CD4-positive, alpha-beta T cell treated with Interleukin-2 at 100 ng/mL for 4 hours (primary cell): ENCODE measurements at regions not wholly inside any gene's neighbourhood (a gene's known extent, or its start where the extent isn't known, plus 50 kb on each side); places are given as distances from the start of the nearest gene placed in this dataset.

ENCODE experiments used
- DNase-seq: peaks from one replicate; pipeline ENCODE4 v3.0.0-alpha.2; 2020; ENCODE audit warnings: low spot score

- DNase-seq = no peak
Observed at GRCh38 chr9:4435197-4435596, 55.1 kb upstream of the SLC1A1 start.

- DNase-seq = no peak
Observed at GRCh38 chr9:4433379-4433778, 56.9 kb upstream of the SLC1A1 start.

DNA sequence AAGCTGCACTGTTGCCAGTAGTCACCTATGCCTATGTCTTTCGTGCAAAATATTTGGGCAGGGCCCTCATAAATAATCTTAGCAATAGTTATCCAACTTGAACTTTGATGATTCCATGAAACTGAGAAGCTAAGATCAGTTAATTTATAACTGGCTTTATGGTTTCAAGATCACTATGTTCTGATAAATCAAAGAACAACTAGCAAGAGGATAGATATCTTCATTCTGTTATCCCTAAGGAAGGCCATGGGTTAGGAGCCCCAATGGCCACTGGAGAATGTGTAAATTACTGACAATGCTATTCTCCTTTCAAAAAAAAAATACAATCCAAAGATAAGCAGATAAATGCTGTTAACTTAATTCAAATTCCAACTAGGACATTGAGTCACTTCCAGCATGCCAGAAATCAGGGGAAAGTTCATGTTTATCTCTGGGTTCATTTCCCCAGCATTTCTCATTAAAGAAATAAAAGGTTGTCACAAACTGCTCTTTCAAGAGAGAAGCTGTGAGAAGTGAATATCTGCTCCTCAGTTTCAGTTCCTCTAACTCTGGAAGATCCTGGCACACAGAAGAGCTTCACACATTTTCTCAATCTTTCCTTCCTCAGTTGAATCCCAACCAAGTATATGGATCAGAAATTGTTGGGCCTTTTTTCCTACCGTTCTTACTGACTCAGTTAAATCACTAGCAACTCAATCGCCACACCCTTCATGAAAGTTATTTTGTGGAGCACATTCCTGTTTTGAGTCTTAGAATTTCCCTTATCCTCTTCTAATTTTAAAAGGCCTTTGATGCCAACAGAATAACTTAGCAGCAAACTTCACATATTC is 59.6 kb upstream of the SLC1A1 start:
- no peak for DNase-seq

DNA sequence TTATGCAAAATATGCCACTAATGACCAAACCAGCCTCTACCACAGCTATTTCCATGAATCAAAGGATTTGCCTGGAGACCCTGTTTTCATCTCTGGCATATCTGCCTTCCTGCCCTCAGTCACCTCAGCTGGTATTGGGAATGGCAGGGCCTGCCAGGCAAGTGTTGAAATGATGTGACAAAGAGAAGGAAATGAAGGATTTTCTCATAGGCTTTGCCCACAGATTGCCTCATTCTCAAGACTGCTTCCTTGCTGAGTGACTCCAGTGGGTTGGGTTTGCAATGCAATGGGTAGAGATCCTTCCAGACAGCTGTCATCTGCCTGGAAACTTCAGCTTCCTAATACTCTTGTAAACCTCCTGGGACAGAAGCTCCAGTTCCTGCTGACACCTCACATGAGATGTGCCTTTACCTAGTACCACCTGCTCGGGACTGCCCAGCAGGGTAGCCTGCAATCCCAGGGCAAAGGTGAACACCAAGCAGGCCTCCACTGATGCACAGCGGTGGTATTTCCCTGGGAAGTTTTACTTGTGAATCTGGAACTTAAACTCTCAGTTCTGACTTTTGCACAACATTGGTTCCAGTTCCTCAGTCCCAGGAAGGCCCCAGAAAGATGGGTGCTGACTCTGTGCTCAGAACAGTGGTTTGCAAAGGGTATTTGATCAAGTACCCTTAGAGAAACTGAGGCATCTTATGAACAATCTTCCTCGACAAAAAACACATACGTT is 64.8 kb upstream of the SLC1A1 start:
- DNase-seq = no peak

- DNase-seq = no peak
Observed at GRCh38 chr9:4424891-4425290, 65.4 kb upstream of the SLC1A1 start.

- no peak for DNase-seq
Observed at GRCh38 chr9:4424038-4424437, 66.2 kb upstream of the SLC1A1 start.

DNA sequence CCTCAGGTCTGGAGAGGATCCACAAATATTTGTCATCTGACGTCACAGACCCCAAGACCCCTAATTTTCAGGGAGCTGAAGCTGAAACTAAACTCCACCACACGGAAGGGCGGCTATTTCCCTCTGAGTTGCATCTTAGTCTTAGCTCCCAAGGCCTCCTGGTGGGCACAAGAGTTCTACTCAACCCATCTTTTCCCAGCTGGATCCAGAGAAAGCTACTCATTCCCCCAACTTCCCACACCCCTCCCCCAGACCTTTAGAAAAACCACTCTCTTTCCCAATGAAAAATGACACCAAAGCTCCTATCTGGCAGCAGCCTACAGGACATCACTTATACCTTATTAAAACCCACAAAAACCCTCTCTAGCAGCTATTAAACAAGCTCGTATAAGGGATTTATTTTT is 67.1 kb upstream of the SLC1A1 start:
- no peak for DNase-seq

DNA sequence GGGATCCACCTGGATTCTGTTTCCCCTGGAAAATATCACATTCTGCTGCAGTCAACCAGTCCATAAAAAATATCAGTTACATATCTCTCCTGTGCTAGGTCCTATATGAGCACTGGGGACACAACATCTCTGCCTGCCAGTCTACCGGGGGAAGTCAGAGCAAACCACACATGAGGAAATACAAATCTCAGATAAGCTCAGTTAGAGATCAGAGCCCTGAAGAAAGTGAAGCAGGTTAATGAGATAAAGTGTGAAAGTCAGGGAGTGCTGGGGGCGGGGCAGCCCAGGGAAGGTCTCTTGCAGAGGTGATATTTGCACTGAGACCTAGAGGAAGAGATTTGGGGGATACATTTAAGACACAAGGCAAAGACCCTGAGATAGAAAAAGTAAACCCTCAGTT is 67.8 kb upstream of the SLC1A1 start:
- no peak for DNase-seq

DNA sequence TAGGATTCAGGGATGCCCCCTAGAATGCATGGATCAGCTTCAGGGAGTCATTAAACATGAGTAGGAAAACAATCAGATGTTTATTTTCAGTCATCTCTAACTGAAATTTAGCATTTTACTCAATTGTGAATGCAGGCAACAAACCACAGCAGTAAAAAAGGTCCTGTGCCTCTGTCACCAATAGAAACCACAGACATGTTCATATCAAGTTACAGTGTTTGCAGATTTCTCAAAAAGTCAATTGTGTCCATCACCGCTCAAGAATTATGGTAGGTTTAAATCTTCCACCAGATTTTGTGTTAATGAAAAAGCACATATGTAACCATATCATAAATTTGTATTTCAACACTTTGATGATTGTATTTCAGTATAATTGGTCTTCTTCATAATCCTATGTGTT is 68.4 kb upstream of the SLC1A1 start:
- no peak for DNase-seq

DNA sequence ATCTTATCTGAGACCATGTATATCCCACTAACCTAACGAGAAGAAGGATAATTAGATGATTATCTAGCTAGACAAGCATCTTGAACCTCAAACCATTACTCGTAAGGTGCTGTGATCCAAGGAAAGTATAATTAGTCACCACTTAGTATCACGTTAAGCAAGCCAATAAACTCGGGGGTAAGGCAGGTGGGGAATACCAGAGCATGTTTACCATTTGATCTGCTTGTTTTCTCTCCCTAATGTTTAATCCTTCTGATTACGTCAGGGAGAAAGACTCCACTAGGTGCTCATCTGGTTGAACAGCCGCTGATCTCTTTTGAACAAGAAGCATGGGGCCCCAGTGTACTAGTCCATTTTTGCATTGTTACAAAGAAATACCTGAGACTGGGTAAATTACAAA is 69.9 kb upstream of the SLC1A1 start:
- DNase-seq = no peak

GRCh38 chr9:4417578-4418325 is 72.5 kb upstream of the SLC1A1 start:
- DNase-seq = no peak

DNA sequence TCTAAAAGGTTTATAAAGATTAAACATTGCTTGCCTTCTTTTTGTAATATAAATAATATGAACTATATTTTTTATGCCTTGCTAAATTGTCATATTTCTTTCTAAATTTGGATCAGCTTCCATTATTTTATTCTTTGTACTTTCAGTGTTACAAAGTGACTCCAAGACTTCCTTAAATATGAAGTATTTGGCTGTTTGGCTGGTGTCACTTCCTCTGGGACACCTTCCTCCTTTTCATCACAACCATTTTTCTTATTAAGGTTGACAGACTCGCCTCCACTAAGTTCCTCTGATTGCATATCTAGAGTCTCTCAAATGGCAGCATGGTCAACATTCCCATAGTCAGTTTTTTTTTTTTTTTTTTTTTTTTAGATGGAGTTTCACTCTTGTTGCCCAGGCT is 73.8 kb upstream of the SLC1A1 start:
- no peak for DNase-seq

DNA sequence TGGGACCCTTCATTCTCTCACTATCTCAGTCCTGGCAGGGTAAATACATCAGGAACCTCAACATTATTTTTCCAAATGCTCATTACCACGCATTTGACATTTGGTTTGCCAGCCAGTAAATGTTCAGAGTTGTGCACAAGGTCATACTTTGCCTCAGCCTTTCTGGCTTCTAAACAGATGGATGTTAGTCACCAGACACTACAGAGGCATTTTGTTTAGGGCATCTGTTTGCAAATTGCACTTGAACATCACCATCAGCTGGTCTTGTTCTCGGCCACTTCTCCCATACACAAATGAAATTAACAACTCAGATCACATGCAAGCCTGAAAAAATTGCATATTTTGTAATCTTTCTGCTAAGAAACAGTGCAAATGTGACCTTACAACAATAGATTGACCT is 75.0 kb upstream of the SLC1A1 start:
- no peak for DNase-seq

DNA sequence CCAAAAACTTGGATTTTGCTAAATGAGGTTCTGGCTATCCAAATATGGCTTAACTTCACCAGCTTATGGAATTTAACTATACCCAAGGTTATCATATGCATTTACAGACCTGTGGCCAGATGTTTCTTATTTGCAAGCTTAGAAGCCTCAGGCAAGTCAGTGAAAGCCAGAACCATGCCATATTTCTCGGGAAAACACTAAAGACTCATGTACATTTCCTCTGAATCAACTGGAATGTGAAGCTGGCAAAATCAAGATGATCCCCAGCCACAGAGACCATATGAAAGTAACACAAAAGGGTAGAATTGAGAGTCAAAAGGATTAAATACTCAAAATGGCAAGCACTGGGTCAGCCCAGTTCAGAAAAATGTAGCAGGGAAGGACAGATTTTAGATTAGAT is 76.4 kb upstream of the SLC1A1 start:
- DNase-seq = no peak

GRCh38 chr9:4404156-4404555 is 86.1 kb upstream of the SLC1A1 start:
- DNase-seq = no peak

DNA sequence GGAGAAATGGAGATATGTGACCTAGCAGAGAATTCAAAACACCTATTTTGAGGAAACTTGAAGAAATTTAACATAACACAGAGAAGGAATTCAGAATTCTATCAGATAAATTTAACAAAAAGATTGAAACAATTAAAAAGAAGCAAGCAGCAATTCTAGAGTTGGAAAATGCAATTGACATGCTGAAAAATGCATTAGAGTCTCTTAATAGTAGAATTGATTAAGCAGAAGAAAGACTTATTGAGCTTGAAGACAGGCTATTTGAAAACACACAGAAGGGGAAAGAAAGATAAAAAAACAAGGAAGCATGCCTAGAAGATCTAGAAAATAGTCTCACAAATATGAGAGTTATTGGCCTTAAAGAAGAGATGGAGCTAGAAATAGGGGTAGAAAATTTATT is 87.8 kb upstream of the SLC1A1 start:
- no peak for DNase-seq

- DNase-seq = no peak
Observed at GRCh38 chr9:4400731-4401130, 89.5 kb upstream of the SLC1A1 start.

DNA sequence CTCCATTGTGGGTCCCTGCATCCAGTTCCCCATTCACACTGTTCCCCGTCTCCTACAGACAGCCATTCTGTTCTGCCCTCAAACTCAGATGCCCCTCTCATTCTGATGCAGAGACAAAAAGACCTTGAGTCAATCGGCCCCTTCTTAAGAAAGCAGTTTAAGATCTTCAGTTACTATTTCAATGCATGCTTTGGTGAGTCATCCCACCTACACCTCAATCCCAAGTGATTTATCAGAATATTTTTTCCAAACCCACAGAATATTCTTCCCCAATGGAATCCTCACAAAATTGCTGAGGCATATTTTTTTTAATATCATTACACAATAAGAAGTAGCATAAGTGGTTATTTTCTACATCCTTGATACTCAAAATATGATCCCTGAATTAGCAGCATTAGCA is 92.4 kb upstream of the SLC1A1 start:
- no peak for DNase-seq

GRCh38 chr9:4393806-4394523 is 94.1 kb upstream of the GLIS3 start:
- no peak for DNase-seq

GRCh38 chr9:4389755-4390154 is 89.9 kb upstream of the GLIS3 start:
- no peak for DNase-seq

DNA sequence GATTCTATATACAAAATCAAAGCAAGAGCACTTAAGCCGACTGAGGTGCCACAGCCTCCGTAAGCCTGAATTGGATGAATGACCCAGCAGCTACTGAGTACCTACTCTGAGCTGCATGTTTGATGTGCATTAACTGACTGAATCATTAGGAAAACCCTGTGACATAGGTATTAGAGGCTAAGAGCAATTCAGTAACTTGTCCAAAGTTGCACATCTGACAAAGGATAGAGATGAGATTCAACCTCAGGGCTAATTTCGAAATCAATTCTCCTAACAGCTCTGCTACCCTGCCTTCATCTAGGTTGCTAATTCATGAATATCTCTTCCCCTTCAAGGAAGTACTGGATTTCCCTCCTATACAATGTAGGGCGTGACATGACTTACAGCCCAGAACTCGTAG is 89.1 kb upstream of the GLIS3 start:
- no peak for DNase-seq

DNA sequence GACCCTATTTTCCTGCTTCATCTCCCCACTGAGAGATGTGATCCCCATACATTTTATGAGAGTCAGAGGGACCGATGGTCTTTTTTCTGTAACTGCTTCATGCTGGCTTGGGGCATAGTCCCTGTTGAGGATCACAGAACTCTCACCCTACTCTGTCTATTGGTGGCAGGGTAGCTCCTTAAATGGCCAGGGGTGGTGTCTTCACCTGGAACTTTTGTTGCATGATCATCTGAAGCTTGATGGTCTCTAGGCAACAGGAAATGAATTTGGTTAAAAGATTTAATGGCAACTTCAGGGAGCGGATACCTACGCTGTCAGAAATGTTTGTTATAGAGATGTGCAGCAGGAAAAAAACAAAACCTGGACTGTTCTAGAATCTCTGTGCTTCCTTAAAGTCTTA is 87.0 kb upstream of the GLIS3 start:
- DNase-seq = no peak
